Hematopoietic multipotent progenitor cell treated with erythropoietin and hydrocortisone succinate and interleukin-3 and kit ligand, for 17 days (in vitro differentiated cells): ENCODE measurements at regions not wholly inside any gene's neighbourhood (a gene's known extent, or its start where the extent isn't known, plus 50 kb on each side); places are given as distances from the start of the nearest gene placed in this dataset.

Experiments used
- DNase-seq: peaks from one replicate; pipeline ENCODE4 v3.0.0-alpha.2; 2015; ENCODE audit warnings: low spot score

GRCh38 chr2:2715036-2715818 lies 384.2 kb upstream of the MYT1L start:
- DNase-seq = no peak

DNA sequence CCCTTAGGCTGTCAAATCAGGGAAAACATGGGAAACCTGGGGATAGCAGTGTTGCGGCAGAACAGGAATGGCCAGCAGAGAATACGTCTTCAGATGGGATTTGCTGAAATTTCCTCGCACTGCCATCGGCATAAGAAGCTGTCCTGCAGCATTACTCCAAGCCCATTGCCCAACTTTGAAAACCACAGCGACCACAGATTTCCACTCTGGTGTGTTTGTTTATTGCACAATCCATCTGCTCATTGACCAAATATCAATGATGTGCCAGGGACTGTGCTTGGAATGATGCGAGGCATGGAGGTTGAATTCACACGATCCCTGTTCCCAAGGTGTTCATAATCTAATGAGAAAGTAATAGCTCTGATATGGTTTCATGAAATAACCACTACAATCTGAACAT lies 383.3 kb upstream of the MYT1L start:
- DNase-seq = no peak

DNA sequence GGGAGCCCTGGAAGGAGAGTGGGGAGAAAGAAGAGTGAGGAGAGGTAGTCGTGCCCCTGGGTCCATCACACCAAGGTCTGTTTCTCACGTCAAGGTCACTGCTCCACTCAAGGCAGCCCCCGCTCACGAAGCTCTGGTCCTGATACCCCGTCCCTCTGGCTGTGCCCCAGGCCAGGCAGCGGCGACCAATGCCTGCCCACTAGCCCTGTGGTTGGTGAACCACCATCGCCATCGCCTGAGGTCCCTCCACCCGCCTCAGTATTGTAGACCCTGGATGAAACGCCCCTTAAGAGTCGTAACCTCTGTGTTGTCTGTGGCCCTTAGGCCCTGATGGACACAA lies 378.3 kb upstream of the MYT1L start:
- DNase-seq = no peak

DNA sequence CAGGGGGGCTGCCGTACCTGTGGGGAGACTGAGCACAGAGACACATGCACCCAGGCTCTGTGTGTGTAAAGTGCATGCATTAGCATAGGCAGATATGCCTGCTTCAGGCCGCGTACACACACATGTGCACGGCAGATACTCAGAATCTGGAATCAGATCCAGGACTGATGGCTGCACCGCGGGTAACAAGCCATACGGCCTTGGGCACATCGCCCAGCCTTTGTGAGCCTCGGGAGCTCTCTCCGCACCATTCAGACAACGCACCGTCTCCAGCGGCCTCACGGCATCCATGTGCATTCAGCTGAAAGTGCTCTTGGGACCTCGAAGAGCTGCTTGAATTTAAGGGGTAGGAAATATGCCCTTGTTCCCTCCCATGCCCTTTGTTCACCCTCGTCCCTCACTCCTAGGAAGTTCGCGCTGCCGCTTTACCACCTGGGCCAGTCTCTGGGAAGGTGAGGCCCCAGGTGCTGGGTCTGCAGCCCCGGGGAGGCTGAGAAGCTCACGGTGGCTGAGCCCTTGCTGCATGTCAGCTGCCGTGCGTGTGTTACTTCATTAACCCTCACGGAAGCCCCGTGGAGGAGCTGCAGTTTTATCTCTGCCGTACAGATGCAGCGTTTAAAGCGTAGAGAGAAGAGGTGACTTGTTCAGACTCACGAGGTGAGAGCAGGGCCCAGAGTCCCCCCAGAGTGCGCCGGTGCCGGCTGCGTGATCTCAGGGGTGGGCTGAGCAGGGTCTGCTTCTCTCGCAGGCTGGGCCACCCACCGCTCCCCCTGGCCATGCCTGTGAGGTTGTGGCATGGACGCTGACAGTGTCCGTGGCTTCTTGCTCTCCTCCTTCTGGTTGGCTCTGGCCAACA lies 377.7 kb upstream of the MYT1L start:
- DNase-seq = no peak

DNA sequence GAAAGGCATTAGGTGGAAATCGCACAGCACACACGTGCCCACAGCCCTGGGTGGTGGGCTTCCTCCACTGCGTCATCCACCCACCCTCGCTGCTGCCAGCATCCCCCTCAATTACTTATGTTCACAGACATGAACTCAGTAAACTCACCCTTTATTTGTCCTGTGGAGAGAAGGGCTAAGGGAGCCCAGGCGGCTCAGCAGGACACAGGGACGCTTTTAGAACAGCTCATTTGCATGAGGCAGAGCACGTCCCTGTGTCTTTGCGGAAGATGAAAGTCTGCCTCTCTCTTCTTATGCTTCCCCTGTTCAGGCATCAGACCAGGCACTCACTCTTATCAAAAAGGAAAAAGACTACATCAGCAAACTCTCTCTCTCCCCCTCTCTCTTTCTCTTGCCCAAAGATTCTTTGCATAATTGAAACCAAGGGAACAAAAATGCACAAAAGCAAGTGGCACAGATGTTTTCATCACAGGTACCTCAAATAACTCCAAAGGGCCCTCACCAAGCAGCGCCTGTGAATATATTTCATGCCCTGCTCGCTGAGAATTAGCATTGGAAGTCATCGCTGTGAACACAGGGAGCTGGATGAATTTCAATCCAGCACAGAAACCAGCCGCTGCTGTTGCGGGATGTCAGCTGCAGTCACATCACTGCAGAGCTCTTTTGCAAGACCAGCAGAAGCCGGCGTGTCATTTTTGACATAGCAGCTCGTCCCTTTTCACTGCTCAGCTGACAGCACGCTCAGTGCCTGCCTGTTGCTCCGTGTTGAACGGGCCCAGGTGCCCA lies 376.3 kb upstream of the MYT1L start:
- DNase-seq = no peak

GRCh38 chr2:2706306-2706705 lies 375.2 kb upstream of the MYT1L start:
- no peak for DNase-seq

DNA sequence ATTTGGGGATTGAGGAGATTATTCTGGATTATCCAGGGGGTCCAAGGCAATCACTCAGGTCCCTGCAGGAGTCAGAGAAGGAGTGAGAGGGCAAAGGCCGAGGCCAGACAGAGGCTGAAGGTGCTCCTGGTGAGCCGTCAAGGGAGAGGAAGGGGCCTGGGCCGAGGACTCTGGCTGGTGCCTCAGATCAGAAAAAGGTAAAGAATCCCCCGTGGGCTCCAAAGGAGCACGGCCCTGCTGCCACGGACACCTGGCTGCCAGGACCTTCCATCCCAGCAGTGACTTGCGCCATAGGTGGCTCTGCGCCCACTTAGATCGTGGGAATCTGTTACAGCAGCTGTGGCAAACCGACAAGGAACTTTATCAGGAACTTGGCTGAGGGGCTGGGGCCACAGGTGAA lies 374.8 kb upstream of the MYT1L start:
- DNase-seq = no peak

GRCh38 chr2:2704428-2705090 lies 373.5 kb upstream of the MYT1L start:
- DNase-seq = no peak

GRCh38 chr2:2703762-2704427 lies 372.8 kb upstream of the MYT1L start:
- no peak for DNase-seq

DNA sequence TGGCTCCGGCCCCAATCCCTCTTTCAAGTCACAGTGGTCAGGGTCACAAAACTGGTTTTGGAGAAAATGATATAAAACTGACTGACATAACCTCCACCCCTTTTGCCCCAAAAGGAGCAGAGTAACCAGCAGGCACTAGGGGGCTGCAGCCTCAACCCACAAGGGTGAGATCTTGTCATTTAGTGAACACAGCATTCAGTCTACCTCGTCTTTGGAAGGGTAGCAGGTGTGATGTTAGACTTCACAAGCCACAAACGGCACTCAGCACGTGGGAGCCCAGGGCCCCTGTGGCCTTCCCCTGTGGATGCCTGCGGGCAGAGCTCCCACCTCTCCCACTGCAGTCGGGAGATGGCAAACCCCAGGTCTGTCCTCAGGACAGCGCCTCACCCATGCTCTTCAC lies 372.1 kb upstream of the MYT1L start:
- DNase-seq = no peak

- DNase-seq = no peak
These were observed 371.3 kb upstream of the MYT1L start for GRCh38 chr2:2702385-2702784.

DNA sequence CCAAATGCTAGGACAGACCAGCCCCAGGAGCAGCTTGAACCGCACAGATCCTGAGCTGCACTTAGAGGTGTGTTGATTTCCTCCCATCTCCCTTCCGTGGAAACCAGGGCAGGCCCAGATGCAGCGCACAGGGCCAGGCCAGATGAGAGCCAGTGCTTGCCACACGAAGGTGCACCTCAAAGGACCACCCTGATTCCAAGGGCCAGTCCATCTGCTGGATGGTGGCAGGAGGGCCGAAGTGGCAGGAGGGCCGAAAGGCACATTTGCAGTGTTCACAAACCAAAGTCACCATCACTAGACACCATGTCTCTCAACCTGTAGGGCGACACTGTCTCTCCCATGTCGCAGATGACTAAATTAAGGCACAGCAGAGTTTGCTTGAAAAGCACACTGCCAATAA lies 370.7 kb upstream of the MYT1L start:
- DNase-seq = no peak

- no peak for DNase-seq
These were observed 370.2 kb upstream of the MYT1L start for GRCh38 chr2:2701176-2701781.

- DNase-seq = no peak
These were observed 368.0 kb upstream of the MYT1L start for GRCh38 chr2:2699121-2699505.

DNA sequence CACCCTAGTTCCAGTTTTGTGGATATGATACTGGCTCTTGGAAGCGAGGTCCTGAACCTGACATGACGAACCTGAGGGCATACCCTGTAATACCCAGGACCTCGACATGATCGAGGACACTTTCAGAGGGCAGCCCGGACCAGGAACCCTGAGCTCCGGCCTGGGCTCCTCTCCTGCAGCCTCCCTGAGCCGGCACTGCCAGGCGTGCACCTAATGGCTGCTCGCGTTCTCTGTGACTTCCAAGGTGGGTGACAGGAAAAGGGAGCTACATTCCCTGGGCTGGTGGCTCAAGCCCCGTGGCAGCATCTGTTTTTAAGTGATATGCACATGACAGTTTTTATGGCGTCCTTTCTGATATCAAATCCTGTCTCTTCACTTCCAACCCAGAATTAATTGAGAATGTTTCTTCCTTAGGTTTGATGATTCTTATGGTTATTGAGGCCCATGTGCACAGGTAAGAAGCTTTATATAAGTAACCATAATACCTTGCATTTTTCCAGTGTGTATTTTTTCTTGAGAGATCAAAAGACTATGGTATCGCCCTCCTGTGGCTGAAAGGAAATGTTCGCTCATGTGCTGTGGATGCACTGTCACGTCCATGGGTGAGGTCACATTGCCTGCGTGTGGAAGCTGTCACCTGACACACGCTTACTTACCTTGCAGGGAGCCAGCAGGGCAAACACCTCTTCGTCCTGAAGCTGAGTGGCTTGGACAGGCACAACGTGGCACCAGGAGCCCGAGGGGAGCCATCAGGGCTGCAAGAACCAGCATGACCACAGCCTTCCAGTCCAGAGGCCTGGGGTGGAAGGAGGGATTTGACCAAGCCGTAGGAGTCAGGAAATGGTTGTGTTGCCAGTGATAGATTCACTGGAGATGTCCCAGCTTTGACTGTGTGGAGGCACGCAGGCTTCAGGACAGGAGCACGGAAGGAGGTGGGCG lies 367.4 kb upstream of the MYT1L start:
- no peak for DNase-seq

DNA sequence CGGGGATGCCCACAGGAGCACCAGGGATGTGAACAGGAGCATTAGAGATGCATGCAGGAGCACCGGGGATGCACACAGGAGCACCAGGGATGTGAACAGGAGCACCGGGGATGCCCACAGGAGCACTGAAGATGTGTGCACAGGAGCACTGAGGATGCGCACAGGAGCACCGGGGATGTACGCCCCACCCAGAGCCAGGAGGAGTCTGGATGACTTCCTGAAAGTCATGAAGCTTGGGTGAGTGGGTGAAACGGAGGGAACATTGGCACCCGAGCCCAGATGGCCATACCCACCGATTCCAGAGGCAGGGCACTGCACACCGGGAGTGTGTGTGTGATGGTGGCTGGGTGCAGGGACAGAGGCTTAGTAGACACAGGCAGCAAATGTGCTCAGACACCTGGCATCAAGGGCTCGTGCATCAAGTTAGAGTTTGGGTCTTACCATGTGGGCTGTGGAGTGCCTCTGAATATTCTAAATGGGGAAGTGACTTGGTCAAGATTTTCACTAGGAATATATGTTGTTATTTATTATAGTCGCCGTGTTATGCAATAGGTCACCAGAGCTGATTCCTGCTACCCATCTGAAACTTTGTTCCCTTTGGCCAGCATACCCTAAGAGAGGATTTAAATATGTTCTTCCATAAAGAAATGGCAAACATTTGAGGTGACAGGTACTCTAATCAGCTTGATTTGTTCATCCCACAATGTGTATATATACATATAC lies 365.8 kb upstream of the MYT1L start:
- no peak for DNase-seq

- no peak for DNase-seq
These were observed 365.2 kb upstream of the MYT1L start for GRCh38 chr2:2696325-2696724.

DNA sequence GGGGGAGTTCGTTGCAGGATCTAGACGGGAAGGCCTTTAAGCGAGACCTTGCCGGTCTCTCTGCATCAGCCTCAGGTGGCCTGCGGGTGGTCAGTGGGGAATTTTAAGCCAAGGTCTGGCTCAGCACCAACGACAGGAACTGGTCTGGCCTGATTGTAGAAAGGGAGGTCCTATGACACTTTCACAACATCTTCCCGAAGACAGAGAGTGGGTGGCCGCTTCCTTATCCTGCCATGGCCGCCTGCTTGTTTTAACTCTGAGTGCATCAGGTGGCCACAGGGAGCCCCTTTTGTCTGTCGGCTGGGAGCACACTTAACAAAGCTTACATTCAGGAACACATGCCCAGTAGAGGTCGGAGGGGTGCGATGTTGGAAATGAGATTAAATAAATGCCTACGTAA lies 363.7 kb upstream of the MYT1L start:
- no peak for DNase-seq

- DNase-seq = no peak
These were observed 361.7 kb upstream of the MYT1L start for GRCh38 chr2:2692599-2693389.
